ENCODE measurements at regions not wholly inside any gene's neighbourhood (a gene's known extent, or its start where the extent isn't known, plus 50 kb on each side); places are given as distances from the start of the nearest gene placed in this dataset.

- TF ChIP-seq, protein P1, sequence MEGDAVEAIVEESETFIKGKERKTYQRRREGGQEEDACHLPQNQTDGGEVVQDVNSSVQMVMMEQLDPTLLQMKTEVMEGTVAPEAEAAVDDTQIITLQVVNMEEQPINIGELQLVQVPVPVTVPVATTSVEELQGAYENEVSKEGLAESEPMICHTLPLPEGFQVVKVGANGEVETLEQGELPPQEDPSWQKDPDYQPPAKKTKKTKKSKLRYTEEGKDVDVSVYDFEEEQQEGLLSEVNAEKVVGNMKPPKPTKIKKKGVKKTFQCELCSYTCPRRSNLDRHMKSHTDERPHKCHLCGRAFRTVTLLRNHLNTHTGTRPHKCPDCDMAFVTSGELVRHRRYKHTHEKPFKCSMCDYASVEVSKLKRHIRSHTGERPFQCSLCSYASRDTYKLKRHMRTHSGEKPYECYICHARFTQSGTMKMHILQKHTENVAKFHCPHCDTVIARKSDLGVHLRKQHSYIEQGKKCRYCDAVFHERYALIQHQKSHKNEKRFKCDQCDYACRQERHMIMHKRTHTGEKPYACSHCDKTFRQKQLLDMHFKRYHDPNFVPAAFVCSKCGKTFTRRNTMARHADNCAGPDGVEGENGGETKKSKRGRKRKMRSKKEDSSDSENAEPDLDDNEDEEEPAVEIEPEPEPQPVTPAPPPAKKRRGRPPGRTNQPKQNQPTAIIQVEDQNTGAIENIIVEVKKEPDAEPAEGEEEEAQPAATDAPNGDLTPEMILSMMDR (IDR thresholded peaks at IDR 0.05; ENCODE audit: insufficient read depth, low read length), result no peak
- TF ChIP-seq GABPA (IDR thresholded peaks at IDR 0.05; ENCODE audit: low read depth), result no peak
- TF ChIP-seq POLR2AphosphoS5 (IDR thresholded peaks at IDR 0.05; ENCODE audit: low read depth), result no peak
- TF ChIP-seq REST (IDR thresholded peaks at IDR 0.05; ENCODE audit: insufficient replicate concordance, low read depth), result no peak
Measured at GRCh38 chr5:96051401-96051830, 89.8 kb upstream of the ELL2 start.
